OCI-LY7 (cell line): ENCODE measurements at regions not wholly inside any gene's neighbourhood (a gene's known extent, or its start where the extent isn't known, plus 50 kb on each side); places are given as distances from the start of the nearest gene placed in this dataset.

Experiments used
- EZH2phosphoT487 ChIP-seq: fragments of 200-600 bp; sonication (generic); IDR thresholded peaks from 2 replicates; pipeline ENCODE4 v1.6.1; 2018; ENCODE audit warnings: low read depth, borderline replicate concordance, mild to moderate bottlenecking, mixed run types, antibody characterized with exemption, low read length, moderate library complexity, mixed read lengths
- TF ChIP-seq, protein P1 (sequence below): fragments of 200-600 bp; sonication (generic); conservative IDR thresholded peaks from 2 replicates; pipeline ENCODE4 v1.5.1; 2014; ENCODE audit warnings: mild to moderate bottlenecking, antibody characterized with exemption, low read length, moderate library complexity, mixed read lengths

DNA sequence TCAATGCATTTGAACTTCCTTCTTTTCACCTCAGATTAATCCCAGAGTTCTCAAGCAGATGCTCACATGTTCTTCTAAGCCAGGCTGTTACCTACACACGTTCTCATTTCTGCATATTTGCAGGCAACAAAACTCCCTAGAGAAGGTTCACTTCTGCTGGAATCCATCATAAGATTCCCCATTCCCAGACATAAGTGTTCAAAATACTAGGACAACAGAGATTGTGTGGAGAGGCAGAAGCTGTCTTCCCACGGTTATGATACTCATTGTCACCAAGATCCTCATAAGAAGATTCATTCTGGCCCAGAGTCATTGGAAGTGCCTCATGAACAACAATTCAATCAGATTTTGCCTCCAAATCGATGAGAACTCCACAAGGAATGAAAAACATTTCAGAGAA is 931.6 kb upstream of the MIR17HG start:
- TF ChIP-seq, protein P1, sequence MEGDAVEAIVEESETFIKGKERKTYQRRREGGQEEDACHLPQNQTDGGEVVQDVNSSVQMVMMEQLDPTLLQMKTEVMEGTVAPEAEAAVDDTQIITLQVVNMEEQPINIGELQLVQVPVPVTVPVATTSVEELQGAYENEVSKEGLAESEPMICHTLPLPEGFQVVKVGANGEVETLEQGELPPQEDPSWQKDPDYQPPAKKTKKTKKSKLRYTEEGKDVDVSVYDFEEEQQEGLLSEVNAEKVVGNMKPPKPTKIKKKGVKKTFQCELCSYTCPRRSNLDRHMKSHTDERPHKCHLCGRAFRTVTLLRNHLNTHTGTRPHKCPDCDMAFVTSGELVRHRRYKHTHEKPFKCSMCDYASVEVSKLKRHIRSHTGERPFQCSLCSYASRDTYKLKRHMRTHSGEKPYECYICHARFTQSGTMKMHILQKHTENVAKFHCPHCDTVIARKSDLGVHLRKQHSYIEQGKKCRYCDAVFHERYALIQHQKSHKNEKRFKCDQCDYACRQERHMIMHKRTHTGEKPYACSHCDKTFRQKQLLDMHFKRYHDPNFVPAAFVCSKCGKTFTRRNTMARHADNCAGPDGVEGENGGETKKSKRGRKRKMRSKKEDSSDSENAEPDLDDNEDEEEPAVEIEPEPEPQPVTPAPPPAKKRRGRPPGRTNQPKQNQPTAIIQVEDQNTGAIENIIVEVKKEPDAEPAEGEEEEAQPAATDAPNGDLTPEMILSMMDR = no peak
- no peak for TF ChIP-seq EZH2phosphoT487
